HUDEP-2 (cell line): ENCODE measurements at regions not wholly inside any gene's neighbourhood (a gene's known extent, or its start where the extent isn't known, plus 50 kb on each side); places are given as distances from the start of the nearest gene placed in this dataset.
"Not testable (repeated sequence)": the region's sequence is repeated elsewhere in the genome, so short reads cannot be mapped to it uniquely, and the experiment has no call there.

Experiments used
- DNase-seq, 76 experiments: peaks; one replicate each; lab custom pipeline; 2025; ENCODE audit not compliant: unreplicated experiment in 76 of 76; lab: John Stamatoyannopoulos, UW

- DNase-seq = peak in 4 of 76 experiments; percentile 2 to 37 (median 24)
These were observed 149.2 kb upstream of the SYT10 start for GRCh38 chr12:33588725-33589405.

DNA sequence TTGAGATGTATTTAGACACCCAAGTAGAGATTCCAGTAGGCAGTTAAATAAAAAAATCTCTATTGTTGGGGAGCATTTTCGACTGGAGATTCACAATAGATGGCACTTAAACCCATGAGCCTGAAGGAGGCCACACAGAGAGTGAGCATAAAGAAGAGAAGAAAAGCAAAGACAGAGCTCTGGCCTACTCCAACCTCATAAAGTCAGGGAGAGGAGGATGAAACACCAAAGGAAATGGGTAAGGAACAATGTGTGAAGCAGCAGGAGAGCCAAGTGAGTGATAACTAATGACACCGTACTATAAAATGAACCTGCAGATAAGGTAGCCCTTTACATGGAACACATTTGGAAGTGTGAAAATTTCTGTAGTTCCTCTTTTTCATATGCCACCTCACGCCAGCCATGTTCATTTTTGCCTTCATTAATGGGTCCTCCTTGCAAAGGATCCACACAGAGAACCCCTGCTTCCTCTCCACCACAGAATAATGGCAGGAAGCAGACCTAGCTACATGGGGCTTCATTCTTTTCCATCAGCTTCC is 150.0 kb upstream of the SYT10 start:
- DNase-seq = no peak

- DNase-seq = no peak
These were observed 154.1 kb upstream of the SYT10 start for GRCh38 chr12:33593753-33594152.

GRCh38 chr12:33596061-33596460 is 156.4 kb upstream of the SYT10 start:
- no peak for DNase-seq

DNA sequence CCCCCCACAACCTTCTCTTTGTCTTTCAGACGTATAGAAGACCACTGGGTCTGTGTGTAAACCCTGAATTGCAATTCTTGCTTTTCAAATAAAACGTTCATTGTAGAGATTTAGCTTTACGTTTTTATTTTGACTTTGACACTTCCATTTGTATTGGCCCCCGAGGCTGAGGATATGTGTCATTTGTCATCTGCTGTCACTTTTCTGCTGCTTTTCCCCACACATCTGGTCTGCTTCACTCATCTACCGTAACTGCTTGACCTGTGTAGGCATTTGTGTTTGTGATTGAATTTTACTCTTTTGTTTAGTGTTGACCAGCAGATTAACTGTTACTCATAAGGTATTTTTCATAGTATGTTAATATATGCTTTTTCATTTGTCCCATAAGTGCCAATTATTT is 157.2 kb upstream of the SYT10 start:
- no peak for DNase-seq

- DNase-seq = no peak
These were observed 162.9 kb upstream of the SYT10 start for GRCh38 chr12:33602515-33602914.

- peak in 13 of 76 experiments; percentile 4 to 28 (median 8) for DNase-seq
These were observed 166.1 kb upstream of the SYT10 start for GRCh38 chr12:33605757-33606156.

DNA sequence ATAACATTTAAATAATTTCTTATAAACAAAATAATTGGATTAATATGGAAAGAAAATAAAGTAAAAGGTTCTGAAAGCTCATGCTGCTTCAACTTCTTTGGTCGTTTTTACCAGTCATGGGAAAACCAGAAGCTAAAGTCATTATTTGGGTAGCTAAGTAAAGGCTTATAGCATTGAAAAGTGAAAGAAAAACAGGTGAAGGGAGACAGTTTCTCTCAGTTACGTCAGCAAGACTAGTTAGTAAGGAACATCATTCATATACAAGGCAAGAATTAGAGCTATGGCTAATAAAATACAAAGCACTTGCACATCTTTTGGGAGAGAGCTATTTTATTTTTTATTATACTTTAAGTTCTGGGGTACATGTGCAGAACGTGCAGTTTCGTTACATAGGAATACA is 170.3 kb upstream of the SYT10 start:
- no peak for DNase-seq

DNA sequence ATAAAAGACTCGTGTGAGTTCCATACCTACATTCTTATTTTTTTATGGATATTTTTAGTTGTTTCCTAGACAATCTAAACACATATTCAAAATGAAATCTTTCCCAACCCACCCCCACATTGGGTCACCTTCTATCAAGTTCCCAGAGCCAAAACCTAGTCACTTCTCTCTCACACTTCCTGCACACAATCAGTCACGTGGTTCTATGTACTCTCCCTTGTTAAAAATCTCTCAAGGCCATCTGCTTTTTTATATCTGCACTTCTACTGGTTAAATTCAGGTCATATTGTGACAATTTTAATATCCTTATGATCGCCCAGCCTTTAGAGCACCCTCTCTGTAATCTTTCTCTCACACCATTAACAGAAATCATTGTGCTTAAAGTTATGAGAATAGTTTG is 175.0 kb upstream of the SYT10 start:
- no peak for DNase-seq

DNA sequence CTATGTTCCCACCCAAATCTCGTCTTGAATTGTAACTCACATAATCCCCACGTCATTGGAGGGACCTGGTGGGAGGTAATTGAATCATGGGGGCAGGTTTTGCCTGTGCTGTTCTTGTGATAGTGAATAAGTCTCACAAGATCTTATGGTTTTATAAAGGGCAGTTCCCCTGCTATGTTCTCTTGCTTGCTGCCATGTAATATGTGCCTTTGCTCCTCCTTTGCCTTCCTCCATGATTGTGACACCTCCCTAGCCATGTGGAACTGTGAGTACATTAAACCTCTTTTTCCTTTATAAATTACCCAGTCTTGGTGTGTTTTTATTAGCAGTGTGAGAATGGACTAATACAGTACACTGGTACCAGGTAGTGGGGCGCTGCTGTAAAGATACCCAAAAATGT is 177.6 kb upstream of the SYT10 start:
- DNase-seq = no peak

- DNase-seq = peak in 4 of 76 experiments; percentile 3 to 32 (median 10)
These were observed 188.5 kb upstream of the SYT10 start for GRCh38 chr12:33628087-33628486.

DNA sequence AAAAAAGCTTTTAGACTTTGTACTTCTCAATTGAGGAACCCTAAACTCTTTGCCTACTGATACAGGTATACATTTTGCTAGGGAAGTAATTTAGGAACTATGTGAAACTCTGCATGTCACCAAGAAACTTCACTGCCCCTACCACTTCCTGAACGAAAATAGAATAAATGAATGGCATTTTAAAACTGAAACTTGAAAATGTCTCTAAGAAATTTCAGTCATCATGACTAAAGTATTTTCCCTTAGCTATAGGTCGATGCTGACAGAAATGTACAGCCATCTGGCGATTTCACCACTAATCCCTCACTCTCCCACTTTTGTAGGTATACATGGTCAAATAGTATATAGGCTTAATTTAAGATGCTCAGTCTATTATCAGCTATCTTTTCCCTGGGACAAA is 194.9 kb upstream of the SYT10 start:
- no peak for DNase-seq

DNA sequence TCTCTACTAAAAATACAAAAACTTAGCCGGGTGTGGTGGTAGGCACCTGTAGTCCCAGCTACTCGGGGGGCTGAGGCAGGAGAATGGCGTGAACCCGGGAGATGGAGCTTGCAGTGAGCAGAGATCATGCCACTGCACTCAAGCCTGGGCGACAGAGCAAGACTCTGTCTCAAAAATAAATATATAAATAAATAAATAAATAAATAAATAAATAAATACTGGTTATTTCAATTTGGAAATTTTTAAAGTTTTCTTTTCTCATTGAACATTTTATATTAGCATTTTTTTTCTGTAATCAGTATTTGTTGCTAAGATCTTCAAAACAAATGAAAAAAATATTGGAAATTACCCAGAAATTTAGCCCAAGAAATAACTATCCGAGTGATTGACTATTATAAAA is 197.3 kb upstream of the SYT10 start:
- DNase-seq = not testable (repeated sequence)

GRCh38 chr12:33639975-33640374 is 200.4 kb upstream of the SYT10 start:
- DNase-seq = peak in 3 of 76 experiments; percentile 2 to 8 (median 3)

- DNase-seq = no peak
These were observed 210.4 kb upstream of the SYT10 start for GRCh38 chr12:33649992-33650391.

GRCh38 chr12:33650832-33651231 is 211.2 kb upstream of the SYT10 start:
- no peak for DNase-seq

DNA sequence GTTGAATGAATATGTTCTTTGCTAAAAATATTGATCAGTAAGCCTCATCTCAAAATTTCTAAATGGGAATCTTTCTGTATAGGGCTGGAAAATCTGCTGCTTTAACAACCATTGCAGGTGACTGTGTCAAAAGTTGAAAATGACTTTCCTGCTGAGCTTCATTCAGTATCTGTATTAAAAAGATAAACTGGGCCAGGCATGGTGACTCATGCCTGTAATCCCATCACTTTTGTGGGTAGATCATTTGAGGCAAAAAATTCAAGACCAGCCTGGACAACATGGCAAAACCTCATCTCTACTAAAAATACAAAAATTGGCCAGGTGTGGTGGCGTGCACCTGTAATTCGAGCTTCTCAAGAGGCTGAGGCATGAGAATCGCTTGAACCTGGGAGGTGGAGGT is 213.7 kb upstream of the SYT10 start:
- peak in 15 of 76 experiments; percentile 2 to 50 (median 23) for DNase-seq

GRCh38 chr12:33654313-33654712 is 214.7 kb upstream of the SYT10 start:
- DNase-seq = peak in 19 of 76 experiments; percentile 2 to 65 (median 22)

- DNase-seq = peak in 4 of 76 experiments; percentile 2 to 13 (median 6)
These were observed 223.5 kb upstream of the SYT10 start for GRCh38 chr12:33663000-33663654.

GRCh38 chr12:33669349-33669748 is 229.7 kb upstream of the SYT10 start:
- DNase-seq = no peak

DNA sequence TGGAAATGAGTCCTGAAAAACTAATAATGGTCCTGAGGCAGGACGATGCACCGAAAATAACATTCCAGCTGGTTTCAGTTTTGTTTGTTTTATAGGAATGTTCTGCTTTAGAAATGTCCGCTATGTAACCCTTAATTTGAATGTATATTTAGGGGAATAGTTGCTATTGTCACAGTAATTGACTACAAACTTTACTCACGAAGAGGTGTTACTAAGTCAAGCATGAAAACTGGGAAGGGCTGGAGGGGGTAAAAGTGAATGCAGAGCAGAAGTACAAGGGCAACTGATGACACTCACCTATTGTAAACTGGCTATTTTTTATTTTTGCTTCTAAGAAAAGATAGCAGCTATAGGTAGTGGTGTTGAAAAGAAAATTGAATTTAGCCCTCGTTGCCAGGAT is 230.7 kb upstream of the SYT10 start:
- no peak for DNase-seq

GRCh38 chr12:33671676-33672075 is 232.1 kb upstream of the SYT10 start:
- DNase-seq = no peak
